RWPE1 (cell line): ENCODE measurements at regions not wholly inside any gene's neighbourhood (a gene's known extent, or its start where the extent isn't known, plus 50 kb on each side); places are given as distances from the start of the nearest gene placed in this dataset.

Experiments
- CTCF ChIA-PET: fragments of 350-600 bp; sonication (Branson Sonifier 250); formaldehyde crosslinking; extraction: SDS; loops from one replicate; lab custom pipeline; 2021; lab: Yijun Ruan, JAX
- POLR2A ChIA-PET: fragments of 400-600 bp; formaldehyde crosslinking; extraction: SDS; loops from one replicate; lab custom pipeline; 2020; ENCODE audit warnings: antibody characterized with exemption; ENCODE audit not compliant: low non-redundant PET; lab: Yijun Ruan, JAX
- DNase-seq: peaks from one replicate; pipeline ENCODE4 v3.0.0; 2012; ENCODE audit warnings: low spot score
- H3K27ac ChIP-seq: fragments of 450-650 bp; 2 replicates; pipeline ENCODE4 v1.5.1; 2017
- CTCF ChIP-seq: fragments of 450-650 bp; conservative IDR thresholded peaks from 2 replicates; pipeline ENCODE4 v1.5.1; 2017; ENCODE audit warnings: low read depth, mild to moderate bottlenecking

- ChIA-PET CTCF (interaction anchor here (0.7 kb wide), 1 partner anchor 81 kb away, joined by 3 read pairs; no protein-coding TSS in a partner anchor), POLR2A (no interaction called here)
- no peak overlapping the region for H3K27ac ChIP-seq
- no peak for DNase-seq
- no peak for TF ChIP-seq CTCF
Observed at GRCh38 chr13:81302125-81302524, 961.2 kb upstream of the SPRY2 start.

- TF ChIP-seq CTCF: no peak
- CTCF ChIA-PET: interaction anchor here (0.7 kb wide), 1 partner anchor 1542 kb away, joined by 3 read pairs; no protein-coding TSS in a partner anchor
- no peak overlapping the region for H3K27ac ChIP-seq
- no peak for DNase-seq
- POLR2A ChIA-PET: no interaction called here
Observed at GRCh38 chr13:81295177-81295576, 954.3 kb upstream of the SPRY2 start.

GRCh38 chr13:81293594-81294164 lies 952.8 kb upstream of the SPRY2 start:
- no peak for DNase-seq
- CTCF ChIA-PET: interaction anchor here (0.7 kb wide), 1 partner anchor 1222 kb away, joined by 6 read pairs; no protein-coding TSS in a partner anchor
- TF ChIP-seq CTCF: no peak
- no peak overlapping the region for H3K27ac ChIP-seq
- POLR2A ChIA-PET: no interaction called here

GRCh38 chr13:81283561-81283960 lies 942.6 kb upstream of the SPRY2 start:
- no peak for TF ChIP-seq CTCF
- DNase-seq: no peak
- ChIA-PET POLR2A (no interaction called here), CTCF (no interaction called here)
- H3K27ac ChIP-seq: no peak overlapping the region

- CTCF ChIA-PET: no interaction called here
- no peak for TF ChIP-seq CTCF
- no peak overlapping the region for H3K27ac ChIP-seq
- DNase-seq: no peak
- POLR2A ChIA-PET: no interaction called here
Observed at GRCh38 chr13:81283062-81283461, 942.1 kb upstream of the SPRY2 start.

- ChIA-PET POLR2A (no interaction called here), CTCF (no interaction called here)
- no peak for DNase-seq
- no peak overlapping the region for H3K27ac ChIP-seq
- no peak for TF ChIP-seq CTCF
Observed at GRCh38 chr13:81275666-81276258, 934.8 kb upstream of the SPRY2 start.
